HUES6 (cell line): ENCODE measurements at regions not wholly inside any gene's neighbourhood (a gene's known extent, or its start where the extent isn't known, plus 50 kb on each side); places are given as distances from the start of the nearest gene placed in this dataset.
"Not testable (repeated sequence)": the region's sequence is repeated elsewhere in the genome, so short reads cannot be mapped to it uniquely, and the experiment has no call there.

Experiments
- H3K27ac ChIP-seq: 2 replicates; pipeline ENCODE4 v1.7.0; 2013; ENCODE audit warnings: low read depth, mild to moderate bottlenecking, low read length, inconsistent platforms
- H3K27me3 ChIP-seq: 2 replicates; pipeline ENCODE4 v1.6.1; 2013; ENCODE audit warnings: low read length; ENCODE audit not compliant: control insufficient read depth, insufficient read depth
- H3K36me3 ChIP-seq: 2 replicates; pipeline ENCODE4 v1.6.1; 2013; ENCODE audit warnings: low read length; ENCODE audit not compliant: control insufficient read depth, insufficient read depth
- H3K4me1 ChIP-seq: 2 replicates; pipeline ENCODE4 v1.6.1; 2013; ENCODE audit warnings: low read length; ENCODE audit not compliant: control insufficient read depth, insufficient read depth
- H3K4me3 ChIP-seq: 2 replicates; pipeline ENCODE4 v1.5.1; 2013; ENCODE audit warnings: low read depth, low read length
- H3K9ac ChIP-seq: one replicate; pipeline ENCODE4 v1.6.1; 2013; ENCODE audit warnings: mild to moderate bottlenecking, low read length
- H3K9me3 ChIP-seq: 2 replicates; pipeline ENCODE4 v1.6.1; 2013; ENCODE audit warnings: low read depth, low read length; ENCODE audit not compliant: control insufficient read depth, insufficient read depth

DNA sequence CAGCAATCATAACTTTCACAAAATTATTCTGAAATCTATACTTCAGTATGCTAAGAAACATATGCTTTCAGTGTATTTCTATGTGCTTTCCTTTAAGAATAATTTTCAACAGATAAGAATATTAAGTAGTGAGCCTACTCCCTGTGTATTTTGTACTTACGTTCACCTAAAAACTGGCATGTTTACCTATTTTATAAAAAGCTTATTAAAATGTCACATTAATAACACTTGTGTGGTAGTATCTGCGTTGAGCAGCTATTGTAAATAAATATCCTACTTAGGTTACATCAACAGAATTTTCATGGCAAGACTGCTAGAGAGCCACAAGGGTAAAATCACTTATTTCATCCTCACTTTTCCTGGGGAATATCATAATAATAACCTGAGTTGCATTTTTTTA, 113.4 kb upstream of the SLITRK5 start:
- no peaks in the 10 kb centered on the region for H3K36me3 ChIP-seq
- no peak overlapping the region for H3K9ac ChIP-seq
- H3K27me3 ChIP-seq: no peaks in the 10 kb centered on the region
- peaks cover 4% of the 10 kb centered on the region; the same call in 1 of the 2 replicates for H3K9me3 ChIP-seq
- H3K4me3 ChIP-seq: no peak overlapping the region
- H3K27ac ChIP-seq: no peak overlapping the region
- no peaks in the 10 kb centered on the region for H3K4me1 ChIP-seq

- H3K9me3 ChIP-seq, H3K4me3 ChIP-seq, H3K9ac ChIP-seq, H3K36me3 ChIP-seq, H3K4me1 ChIP-seq, H3K27ac ChIP-seq, H3K27me3 ChIP-seq: not testable (repeated sequence)
Observed at GRCh38 chr13:87561580-87561979, 109.6 kb upstream of the SLITRK5 start.

DNA sequence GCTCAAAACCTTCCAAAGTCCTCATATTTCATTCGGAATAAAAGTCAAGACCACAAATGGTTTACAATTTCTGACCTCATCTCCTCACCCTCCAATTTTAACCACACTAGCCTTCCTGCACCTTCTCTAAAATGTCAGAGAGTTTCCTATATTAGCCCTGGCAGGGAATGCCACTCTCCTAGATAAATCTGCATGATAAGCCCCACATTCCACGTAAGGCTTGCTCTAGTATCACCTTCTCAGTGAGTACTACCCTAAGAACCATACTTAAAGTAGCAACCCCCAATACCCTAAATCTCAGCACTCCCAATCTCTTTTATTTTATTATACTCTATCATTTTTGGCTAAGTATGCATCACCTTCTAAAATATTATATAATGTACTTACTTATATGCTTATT, 100.5 kb upstream of the SLITRK5 start:
- Histone ChIP-seq H3K9ac (no peak overlapping the region), H3K4me1 (no peaks in the 10 kb centered on the region), H3K27ac (no peak overlapping the region), H3K27me3 (no peaks in the 10 kb centered on the region), H3K4me3 (no peak overlapping the region), H3K36me3 (no peaks in the 10 kb centered on the region), H3K9me3 (no peaks in the 10 kb centered on the region)

- Histone ChIP-seq H3K9me3 (no peaks in the 10 kb centered on the region), H3K27ac (no peak overlapping the region), H3K27me3 (no peaks in the 10 kb centered on the region), H3K36me3 (no peaks in the 10 kb centered on the region), H3K4me3 (no peak overlapping the region), H3K4me1 (no peaks in the 10 kb centered on the region), H3K9ac (no peak overlapping the region)
Observed at GRCh38 chr13:87582399-87582798, 88.8 kb upstream of the SLITRK5 start.

- Histone ChIP-seq H3K27me3 (no peaks in the 10 kb centered on the region), H3K36me3 (no peaks in the 10 kb centered on the region), H3K4me1 (no peaks in the 10 kb centered on the region), H3K9ac (no peak overlapping the region), H3K9me3 (no peaks in the 10 kb centered on the region), H3K27ac (no peak overlapping the region), H3K4me3 (no peak overlapping the region)
Observed at GRCh38 chr13:87590518-87590917, 80.7 kb upstream of the SLITRK5 start.

DNA sequence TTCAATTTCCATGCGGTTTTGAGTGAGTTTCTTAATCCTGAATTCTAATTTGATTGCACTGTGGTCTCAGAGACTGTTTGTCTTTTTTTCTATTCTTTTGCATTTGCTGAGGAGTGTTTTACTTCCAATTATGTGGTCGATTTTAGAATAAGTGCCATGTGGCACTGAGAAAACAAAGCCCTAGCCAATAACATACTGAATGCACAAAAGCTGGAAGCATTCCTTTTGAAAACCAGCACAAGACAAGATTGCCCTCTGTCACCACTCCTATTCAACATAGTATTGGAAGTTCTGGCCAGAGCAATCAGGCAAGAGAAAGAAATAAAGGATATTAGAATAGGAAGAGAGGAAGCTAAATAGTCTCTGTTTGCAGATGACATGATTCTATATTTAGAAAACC, 66.7 kb upstream of the SLITRK5 start:
- H3K4me3 ChIP-seq, H3K36me3 ChIP-seq, H3K9ac ChIP-seq, H3K27me3 ChIP-seq, H3K9me3 ChIP-seq, H3K4me1 ChIP-seq, H3K27ac ChIP-seq: not testable (repeated sequence)

GRCh38 chr13:87607266-87607665, 63.9 kb upstream of the SLITRK5 start:
- H3K9ac ChIP-seq: no peak overlapping the region
- no peak overlapping the region for H3K4me3 ChIP-seq
- H3K9me3 ChIP-seq: no peaks in the 10 kb centered on the region
- no peaks in the 10 kb centered on the region for H3K36me3 ChIP-seq
- H3K27ac ChIP-seq: no peak overlapping the region
- no peaks in the 10 kb centered on the region for H3K4me1 ChIP-seq
- H3K27me3 ChIP-seq: no peaks in the 10 kb centered on the region

DNA sequence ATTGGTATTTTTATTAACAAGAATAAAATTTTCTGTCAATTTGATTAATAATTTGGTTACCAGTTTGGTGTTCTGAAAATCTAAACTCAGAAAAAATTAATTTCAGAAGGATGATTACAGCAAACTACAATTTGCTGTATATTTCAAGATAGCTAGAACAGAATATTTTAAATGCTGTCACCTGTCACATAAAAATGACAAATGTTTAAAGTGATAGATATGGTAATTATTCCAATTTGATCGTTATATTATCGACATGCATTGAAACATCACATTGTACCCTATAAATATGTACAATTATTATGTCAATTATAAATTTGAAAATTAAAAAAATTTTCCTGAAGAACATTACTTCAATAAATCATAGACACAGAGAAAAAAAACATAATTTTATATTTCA, 56.9 kb upstream of the SLITRK5 start:
- Histone ChIP-seq H3K27me3 (no peaks in the 10 kb centered on the region), H3K27ac (no peak overlapping the region), H3K9ac (no peak overlapping the region), H3K9me3 (no peaks in the 10 kb centered on the region), H3K4me1 (no peaks in the 10 kb centered on the region), H3K36me3 (no peaks in the 10 kb centered on the region), H3K4me3 (no peak overlapping the region)
